Superior temporal gyrus (tissue), 1 donor: ENCODE measurements at regions not wholly inside any gene's neighbourhood (a gene's known extent, or its start where the extent isn't known, plus 50 kb on each side); places are given as distances from the start of the nearest gene placed in this dataset.

Experiments
- DNase-seq: peaks from one replicate; pipeline ENCODE4 v3.0.0-alpha.2; 2016; ENCODE audit errors: extremely low spot score

DNA sequence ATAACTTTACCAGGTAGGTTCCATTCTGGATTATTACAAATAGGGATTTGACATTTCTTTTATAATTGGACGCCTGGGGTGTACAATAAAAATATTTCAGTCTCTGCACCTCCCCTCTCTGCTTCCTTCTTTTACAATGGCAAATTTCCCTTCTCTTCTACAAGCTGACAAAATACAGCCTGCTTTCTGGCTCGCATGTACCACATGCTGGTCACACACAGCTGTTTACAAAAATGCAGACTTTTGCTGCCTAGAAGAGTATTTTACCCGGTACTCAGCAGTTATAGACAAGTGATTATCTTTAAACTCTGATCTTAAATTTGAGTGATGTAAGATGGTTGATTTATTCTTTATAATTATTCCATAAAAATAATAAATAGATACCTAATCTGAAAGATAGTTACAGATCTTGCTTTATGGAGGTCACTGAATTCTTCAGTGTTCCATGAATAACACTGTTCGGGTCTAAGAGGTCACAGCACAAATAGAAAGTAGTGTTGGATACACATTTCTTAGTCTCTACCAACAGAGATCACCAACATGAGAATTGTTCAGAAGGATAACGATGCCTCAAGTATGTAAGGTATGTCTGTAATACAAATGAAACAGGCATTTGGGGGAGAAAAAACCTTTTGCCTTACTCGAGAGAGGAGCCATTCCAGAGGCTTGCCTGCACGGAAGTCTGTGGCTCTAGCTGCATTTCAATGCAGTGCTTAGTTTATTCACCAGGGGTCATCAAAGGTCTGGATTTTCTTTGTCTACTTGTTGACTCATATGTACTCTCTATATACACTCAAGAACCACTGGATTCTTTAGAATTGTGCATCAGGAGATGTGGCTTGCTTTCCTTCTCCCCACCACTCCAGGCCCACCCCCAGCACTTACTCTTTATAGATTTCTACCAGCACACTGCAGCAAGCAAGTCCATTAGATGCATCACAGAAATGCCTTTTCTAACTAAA lies 206.6 kb upstream of the RFX3 start:
- DNase-seq, result peak; percentile 94

- no peak for DNase-seq
Observed at GRCh38 chr9:3730511-3730922, 204.7 kb upstream of the RFX3 start.

DNA sequence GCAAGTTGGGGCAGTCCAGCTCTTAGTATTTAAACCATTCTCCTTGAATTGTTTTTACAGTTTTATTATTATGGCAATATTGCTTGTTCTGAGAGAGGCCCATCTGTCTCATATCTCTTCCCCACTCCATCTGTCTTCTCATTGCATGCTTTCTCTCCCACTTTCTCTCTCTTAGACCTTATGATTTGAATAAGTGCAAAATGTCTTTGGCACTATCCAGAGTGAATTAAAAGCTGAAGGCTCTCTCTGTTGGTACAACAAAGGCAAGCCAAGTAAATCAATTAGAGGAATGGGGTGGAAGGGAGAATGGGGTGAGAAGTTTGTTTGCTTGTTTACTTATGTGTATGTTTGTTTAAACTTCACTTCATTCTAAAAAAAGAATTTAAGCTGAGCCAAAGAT lies 195.3 kb upstream of the RFX3 start:
- DNase-seq, result no peak

GRCh38 chr9:3719286-3719685 lies 193.5 kb upstream of the RFX3 start:
- peak; percentile 81 for DNase-seq

GRCh38 chr9:3716415-3716814 lies 190.6 kb upstream of the RFX3 start:
- no peak for DNase-seq

- peak; percentile 47 for DNase-seq
Observed at GRCh38 chr9:3708751-3709150, 182.9 kb upstream of the RFX3 start.

DNA sequence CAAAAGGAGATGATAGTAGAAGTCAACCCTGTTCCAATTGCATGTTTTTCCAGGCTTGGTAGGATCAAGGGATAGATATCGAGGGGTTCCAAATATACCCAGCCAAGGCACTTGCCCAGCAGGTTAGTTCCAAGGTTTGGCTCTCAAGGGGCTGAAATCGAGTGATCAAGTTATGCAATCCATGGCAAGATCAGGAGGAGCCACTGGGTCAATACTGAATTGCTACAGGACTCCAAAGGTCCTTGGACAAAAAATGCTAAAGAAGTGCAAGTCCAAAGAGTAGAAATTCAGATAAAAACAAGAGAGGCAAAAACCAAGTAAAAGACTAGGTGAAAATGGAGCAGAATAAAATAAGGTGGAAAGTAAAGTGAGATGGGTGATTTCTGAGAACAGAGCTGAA lies 179.1 kb upstream of the RFX3 start:
- DNase-seq, result no peak

DNA sequence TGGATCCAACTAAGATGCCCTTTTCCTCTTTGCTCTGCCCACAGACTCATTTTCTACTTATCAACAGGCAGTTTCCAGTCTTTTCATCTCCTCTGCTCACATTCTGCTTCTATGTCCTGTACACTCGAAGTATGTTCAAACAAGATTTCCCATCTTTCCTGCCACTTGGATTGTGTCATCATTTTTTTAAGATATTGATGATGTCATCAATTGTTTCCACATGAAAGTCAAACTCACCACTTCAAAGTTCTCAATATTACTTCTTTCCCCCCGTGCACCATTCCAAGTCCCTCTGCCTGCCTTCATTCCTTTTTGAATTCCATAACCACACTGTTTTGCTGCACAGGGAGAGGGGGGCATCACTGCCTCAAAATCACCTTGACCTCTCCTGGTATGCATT lies 175.0 kb upstream of the RFX3 start:
- DNase-seq, result no peak

GRCh38 chr9:3699883-3700282 lies 174.1 kb upstream of the RFX3 start:
- no peak for DNase-seq

- DNase-seq, result no peak
Observed at GRCh38 chr9:3698531-3698930, 172.7 kb upstream of the RFX3 start.

DNA sequence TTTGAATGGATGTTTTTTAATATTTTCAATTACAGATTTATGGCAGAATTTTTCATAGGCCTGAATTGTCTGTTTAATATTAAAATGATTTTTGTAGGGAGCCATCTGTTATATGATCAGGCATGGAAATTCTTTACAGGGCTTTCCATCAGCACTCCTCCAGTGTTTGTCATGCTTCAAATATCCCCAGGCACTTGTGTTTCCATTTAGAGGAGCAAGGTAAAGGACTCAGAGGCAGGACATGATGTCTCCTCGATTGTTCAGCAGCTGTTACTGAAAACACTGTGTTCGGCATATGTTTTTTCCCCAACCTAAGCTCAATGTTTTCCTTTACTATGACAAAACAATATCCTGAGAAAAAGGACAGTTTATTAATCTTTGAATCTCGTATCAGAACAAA lies 172.3 kb upstream of the RFX3 start:
- DNase-seq, result no peak

GRCh38 chr9:3696368-3696767 lies 170.6 kb upstream of the RFX3 start:
- DNase-seq, result no peak

- DNase-seq, result no peak
Observed at GRCh38 chr9:3692606-3693005, 166.8 kb upstream of the RFX3 start.

- no peak for DNase-seq
Observed at GRCh38 chr9:3689555-3689954, 163.8 kb upstream of the RFX3 start.

GRCh38 chr9:3687145-3687544 lies 161.3 kb upstream of the RFX3 start:
- no peak for DNase-seq

GRCh38 chr9:3682186-3682585 lies 156.4 kb upstream of the RFX3 start:
- DNase-seq, result no peak

DNA sequence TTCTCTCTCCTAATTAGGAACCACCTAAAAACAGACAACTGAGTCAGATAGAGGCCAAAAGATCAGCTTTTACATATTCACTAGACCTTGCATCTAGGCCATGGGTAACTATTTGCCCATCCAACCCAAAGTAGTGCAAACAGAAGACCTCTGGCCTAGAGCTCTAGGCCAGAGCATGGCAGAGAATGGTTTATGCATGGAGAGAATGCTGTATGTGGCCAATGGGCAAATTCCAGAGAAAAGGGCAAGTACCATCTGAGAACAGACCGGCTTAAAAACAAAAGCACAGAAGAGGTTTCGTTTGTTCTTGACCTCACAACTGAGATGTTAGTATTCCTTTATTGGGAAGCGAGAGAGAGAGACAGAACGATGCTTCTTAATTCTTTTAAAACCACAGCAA lies 151.7 kb upstream of the RFX3 start:
- DNase-seq, result no peak

GRCh38 chr9:3676766-3677165 lies 151.0 kb upstream of the RFX3 start:
- no peak for DNase-seq

GRCh38 chr9:3675946-3676345 lies 150.1 kb upstream of the RFX3 start:
- no peak for DNase-seq

GRCh38 chr9:3674561-3674960 lies 148.8 kb upstream of the RFX3 start:
- DNase-seq, result no peak

- no peak for DNase-seq
Observed at GRCh38 chr9:3672399-3672798, 146.6 kb upstream of the RFX3 start.

GRCh38 chr9:3664044-3664443 lies 138.2 kb upstream of the RFX3 start:
- DNase-seq, result no peak

DNA sequence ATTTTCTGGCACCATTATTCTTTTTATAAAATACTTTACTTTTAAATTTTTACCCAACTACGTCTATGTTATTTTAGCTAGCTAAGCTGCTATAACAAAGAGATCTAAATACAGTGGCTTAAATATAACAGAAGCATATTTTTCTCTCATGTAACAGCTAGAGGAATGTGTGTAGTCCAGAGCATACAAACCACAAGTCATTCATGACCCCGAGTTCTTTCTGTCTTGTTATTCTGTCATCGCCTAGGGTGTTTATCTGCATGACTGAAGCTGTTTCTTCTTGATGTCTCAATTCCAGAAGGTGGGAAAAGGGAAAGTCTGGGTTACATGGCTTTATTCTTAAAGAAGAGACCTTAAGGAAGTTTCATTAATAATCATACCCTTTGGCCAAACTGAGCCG lies 136.9 kb upstream of the RFX3 start:
- DNase-seq, result no peak

DNA sequence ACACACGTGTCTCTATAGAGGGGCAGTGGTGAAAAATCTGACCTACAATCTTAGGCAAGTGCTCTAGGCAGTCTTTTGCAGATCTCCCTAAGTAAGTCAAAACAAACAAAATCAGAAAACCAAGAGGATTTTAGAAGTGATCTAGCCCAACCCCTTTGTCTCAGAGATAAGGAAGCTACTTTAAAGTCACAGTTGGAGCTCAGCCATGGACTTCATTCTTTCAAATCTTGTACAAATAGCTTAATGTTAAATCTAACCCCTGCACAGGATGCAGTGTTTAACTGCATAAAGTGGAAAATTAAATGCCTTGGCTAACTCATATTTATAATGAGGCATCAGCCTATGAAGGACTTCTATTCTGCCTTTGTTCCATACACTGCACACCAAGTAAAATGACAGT lies 135.1 kb upstream of the RFX3 start:
- DNase-seq, result no peak
